ENCODE measurements at regions not wholly inside any gene's neighbourhood (a gene's known extent, or its start where the extent isn't known, plus 50 kb on each side); places are given as distances from the start of the nearest gene placed in this dataset.

DNA sequence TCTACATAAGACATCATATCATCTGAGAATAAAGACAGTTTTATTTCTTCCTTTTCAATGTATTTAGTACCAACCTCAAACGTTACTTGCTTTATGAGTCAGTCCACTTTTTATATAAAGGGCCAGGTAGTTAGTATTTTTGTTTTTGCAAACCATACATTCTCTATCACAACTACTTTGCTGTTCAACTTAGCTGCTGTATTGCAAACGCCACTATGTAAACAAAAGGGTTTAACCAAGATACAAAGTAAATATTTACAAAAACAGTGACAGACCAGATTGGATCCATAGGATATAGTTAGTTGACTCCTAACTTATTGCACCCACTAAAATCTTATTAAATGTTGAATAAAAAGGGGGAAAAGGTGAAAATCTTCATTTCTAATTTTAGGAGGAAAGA, 87.7 kb upstream of the FOXG1 start:
- TF ChIP-seq, protein P1, sequence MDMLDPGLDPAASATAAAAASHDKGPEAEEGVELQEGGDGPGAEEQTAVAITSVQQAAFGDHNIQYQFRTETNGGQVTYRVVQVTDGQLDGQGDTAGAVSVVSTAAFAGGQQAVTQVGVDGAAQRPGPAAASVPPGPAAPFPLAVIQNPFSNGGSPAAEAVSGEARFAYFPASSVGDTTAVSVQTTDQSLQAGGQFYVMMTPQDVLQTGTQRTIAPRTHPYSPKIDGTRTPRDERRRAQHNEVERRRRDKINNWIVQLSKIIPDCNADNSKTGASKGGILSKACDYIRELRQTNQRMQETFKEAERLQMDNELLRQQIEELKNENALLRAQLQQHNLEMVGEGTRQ (IDR thresholded peaks at IDR 0.05; ENCODE audit: low read depth, low read length) = no peak
- TF ChIP-seq POLR2A (IDR thresholded peaks at IDR 0.05; ENCODE audit: low read depth, low read length) (no peak), MXI1 (IDR thresholded peaks at IDR 0.05; ENCODE audit: borderline replicate concordance, low read depth, low read length) (no peak), FOS (IDR thresholded peaks at IDR 0.05; ENCODE audit: low read depth, low read length) (no peak), BHLHE40 (IDR thresholded peaks at IDR 0.05; ENCODE audit: low read depth, low read length) (no peak), RFX5 (IDR thresholded peaks at IDR 0.05; ENCODE audit: low read depth, low read length) (no peak), MAFK (IDR thresholded peaks at IDR 0.05; ENCODE audit: low read depth, low read length) (no peak)
- TF ChIP-seq, protein P2, sequence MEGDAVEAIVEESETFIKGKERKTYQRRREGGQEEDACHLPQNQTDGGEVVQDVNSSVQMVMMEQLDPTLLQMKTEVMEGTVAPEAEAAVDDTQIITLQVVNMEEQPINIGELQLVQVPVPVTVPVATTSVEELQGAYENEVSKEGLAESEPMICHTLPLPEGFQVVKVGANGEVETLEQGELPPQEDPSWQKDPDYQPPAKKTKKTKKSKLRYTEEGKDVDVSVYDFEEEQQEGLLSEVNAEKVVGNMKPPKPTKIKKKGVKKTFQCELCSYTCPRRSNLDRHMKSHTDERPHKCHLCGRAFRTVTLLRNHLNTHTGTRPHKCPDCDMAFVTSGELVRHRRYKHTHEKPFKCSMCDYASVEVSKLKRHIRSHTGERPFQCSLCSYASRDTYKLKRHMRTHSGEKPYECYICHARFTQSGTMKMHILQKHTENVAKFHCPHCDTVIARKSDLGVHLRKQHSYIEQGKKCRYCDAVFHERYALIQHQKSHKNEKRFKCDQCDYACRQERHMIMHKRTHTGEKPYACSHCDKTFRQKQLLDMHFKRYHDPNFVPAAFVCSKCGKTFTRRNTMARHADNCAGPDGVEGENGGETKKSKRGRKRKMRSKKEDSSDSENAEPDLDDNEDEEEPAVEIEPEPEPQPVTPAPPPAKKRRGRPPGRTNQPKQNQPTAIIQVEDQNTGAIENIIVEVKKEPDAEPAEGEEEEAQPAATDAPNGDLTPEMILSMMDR (conservative IDR thresholded peaks at IDR 0.05; ENCODE audit: low read depth, low read length) = no peak

Data from IMR-90 (cell line).